RCC 7860 (cell line): ENCODE measurements at regions not wholly inside any gene's neighbourhood (a gene's known extent, or its start where the extent isn't known, plus 50 kb on each side); places are given as distances from the start of the nearest gene placed in this dataset.

Experiments
- DNase-seq: peaks from one replicate; pipeline ENCODE4 v3.0.0-alpha.2; 2015; ENCODE audit warnings: low spot score
- FAIRE-seq: peaks from 2 replicates; lab custom pipeline; 2012; peaks lifted over from hg19 to GRCh38; lab: Jason Lieb, UNC

DNA sequence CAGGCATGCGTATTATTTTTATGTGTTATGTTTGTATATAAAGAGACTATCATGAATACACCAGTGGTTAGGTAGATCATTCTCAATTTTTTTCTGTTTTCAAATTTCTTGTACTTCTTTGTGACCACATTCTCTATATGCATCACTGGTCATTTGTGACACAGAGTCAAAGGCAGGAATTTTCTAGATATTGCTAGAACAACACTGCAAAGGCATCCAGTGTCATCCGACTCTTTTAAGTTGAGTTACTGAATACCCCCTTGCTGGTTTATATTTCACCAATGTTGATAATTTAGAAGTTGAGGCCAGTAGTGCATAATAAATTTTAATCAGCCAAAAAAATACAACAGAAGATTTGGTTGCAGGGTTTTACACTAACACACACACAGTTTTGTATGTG lies 351.8 kb downstream of the CASP12 start:
- peak; percentile 52 for DNase-seq
- peak; percentile 90 for FAIRE-seq

DNA sequence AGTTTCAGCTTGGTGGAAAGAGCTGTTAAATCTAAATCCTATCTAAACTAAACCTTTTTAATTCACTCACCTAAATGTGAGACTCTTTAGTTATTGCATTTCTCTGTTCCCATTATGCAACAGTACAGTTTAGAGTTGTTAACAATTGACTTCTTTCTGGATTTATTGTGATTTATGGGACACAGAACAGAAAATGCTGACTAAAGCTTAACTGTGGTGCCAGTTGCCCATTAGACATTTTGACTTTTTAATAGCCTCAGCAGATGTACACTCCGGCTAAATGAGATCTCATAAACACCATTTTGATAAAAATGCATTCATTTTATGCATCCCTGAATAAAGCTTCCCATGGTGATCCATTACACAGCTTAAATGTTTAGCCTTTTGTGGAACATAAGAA lies 356.6 kb downstream of the CASP12 start:
- no peak for DNase-seq
- no peak for FAIRE-seq

DNA sequence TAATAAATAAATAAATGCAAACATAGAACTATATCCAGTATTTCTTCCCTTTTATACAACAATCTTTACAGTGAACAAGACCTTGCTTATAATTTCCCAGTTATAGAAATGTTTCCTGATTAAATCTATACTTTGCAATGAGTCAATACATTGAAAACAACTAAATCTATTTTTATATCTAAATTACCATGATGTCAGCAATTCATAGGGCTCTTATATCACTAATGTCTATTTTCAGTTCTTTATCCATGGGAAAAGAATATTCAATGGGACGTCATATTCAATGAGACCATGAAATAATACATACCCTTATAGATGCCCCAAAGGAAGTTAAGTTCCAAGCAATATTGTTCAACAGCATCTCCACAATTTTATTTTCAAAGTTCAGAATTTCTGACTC lies 359.9 kb downstream of the CASP12 start:
- FAIRE-seq (no peak), DNase-seq (no peak)

DNA sequence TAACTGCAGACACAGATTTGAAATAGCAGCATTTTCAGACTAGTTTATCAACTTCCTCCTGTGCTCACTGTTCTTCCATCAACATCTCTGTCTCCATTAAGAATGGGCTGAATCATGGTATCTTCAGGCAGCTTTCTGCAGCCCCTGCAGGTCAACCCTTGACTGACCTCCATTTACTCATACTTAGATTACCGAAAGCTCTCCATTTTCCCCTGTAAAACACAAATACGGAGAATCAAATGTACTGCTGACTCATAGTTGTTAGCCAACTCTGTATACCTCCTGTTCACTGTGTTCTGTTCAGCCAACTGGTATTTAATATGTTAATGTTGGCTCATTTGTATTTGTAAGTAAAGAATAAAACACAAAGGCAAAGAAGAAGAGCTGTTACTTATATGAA lies 364.0 kb downstream of the CASP12 start:
- FAIRE-seq (no peak), DNase-seq (peak; percentile 15)

DNA sequence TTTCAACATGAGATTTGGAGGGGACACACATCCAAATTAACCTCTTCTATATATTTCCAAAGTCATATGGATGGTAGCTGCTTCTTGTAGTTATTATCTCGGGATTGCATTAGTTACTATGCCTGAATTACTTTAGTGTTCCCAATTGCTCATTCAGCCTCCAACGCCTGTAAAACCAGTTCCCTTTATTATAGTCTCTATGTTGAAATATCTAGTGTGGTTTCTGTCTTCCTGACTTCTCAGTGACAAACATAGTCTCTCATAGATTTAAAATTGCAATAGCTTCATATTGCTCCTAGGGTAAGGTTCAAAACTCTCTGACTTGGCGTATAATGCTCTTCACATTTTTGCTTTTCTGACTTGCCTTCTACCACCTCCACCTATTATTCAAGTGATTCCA lies 366.4 kb downstream of the CASP12 start:
- no peak for DNase-seq
- FAIRE-seq: no peak

DNA sequence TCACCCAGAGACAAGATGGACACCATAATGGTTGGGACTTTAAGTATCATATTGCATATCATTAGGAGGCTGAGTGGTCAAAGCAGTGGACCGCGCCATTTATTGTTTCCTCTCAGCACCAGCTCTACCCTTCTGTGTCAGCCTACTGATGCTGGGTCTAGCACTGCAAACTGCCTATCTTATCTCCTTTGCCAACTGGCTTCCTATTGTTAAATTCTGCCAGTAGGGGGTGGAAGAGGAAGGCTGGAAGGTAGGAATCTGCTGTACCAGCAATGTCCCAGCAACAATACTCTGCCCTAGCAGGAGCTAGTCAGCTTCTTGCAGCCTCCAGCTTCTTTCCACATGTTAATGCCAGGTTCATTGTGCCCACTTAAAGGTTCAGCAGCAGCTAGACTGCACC lies 367.1 kb upstream of the PDGFD start:
- FAIRE-seq: no peak
- DNase-seq: no peak

DNA sequence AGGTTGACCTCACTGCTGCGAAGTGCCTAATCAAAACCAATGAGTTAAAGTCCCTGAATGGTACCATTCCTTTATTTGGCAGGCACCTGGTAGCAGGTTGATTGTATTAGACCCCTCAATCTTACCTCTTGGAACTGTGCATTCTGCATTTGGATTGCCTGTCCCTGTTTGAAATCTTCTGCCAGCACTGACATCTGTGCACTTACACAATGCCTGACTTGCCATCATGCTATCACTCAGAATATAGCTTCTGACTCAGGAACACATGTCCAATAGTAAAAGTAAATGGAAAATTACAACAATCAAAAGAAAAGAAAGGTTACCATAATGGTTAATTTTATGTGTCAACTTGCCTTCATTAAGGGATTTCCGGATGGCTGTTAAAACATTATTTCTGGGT lies 366.0 kb upstream of the PDGFD start:
- FAIRE-seq (no peak), DNase-seq (no peak)

DNA sequence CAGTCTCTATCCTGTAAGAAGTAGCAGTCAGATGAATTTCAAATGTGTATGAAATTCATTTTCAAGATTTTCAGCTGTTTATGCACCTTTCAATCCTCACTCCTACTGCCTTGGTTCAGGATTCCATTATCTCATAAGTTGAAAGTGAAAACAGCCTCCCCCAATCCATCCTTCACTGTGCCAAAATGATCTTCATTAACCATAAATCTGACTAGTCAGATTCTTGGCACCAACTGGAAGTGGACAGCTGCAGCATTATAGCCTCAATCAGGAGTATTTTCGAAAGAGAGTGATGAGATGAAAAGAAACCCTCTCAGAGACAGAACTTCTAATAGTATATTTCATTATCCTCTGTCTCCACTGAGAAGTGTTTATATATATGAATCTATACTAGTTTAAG lies 365.3 kb upstream of the PDGFD start:
- no peak for DNase-seq
- FAIRE-seq: no peak

DNA sequence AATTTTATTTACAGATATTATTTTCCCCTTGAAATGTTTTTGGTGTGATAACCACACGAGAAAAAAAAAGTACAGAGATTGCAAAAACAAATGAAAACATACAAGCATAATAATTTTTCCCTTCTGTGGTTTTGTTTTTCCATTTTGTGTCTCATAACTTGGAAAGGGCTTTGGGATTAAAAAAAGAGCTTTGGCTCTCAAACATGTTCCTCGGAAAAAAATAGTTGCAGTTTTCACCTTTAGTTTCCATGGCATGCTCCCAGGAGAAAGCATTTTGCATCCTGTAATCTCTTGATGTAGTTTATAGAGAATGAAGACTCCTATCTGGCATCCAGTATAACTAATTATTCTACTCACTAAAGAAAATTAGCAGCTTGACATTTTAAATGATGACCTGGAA lies 362.1 kb upstream of the PDGFD start:
- FAIRE-seq: no peak

DNA sequence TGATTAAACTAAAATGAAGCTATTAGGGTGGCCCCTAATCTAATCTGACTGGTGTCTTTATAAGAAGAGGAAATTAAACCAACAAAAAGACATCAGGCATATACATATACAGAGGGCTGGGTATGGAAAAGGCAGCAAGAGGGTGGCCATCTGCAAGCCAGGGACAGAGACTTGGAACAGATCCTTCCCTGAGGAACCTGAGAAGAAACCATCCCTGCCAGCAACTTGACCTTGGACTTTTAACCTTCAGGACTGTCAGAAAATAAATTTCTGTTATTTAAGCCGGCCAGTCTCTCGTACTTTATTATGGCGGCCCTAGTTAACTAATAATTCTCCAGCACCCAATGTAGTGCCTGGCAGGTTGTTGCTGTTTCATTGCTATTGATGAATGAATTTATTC lies 361.5 kb upstream of the PDGFD start:
- DNase-seq (no peak), FAIRE-seq (no peak)

More for the DNA sequence above, 362.1 kb upstream of the PDGFD start:
- no peak for DNase-seq

DNA sequence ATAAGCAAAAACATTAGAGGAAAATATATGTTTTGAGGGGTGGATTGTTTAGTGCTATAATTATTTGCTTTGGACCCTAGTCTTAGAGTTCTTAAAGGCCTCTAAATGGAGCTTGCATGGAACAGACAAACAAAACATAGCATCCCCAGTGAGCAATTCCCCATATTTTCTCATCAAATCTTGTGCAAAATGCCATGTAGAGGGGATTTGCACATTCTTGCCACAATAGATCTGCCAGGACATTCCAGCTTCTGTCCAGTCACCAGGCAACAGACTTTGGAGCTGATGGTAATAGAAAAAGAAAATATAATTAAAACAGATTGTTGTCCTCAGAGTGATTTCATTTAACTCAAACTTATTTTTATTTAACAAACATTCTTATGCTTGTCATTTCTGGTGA lies 360.3 kb upstream of the PDGFD start:
- no peak for FAIRE-seq

DNA sequence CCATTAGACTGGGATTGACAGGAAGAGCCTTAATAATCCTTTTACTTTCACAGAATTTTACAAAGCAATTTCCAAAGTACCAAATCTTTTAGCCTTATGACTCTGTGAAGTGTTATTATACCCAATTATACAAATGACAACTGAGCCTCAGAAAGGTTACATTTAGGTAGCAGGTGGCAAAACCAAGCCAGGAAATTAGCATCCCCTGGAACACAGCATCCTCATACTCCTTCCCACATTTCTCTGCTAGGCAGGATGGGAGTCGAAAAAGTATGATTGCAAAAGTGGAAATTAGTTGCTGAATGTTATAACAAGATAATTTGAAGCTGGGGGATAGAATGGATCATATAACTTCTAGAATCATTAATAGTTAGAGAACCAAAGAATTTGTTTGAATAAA lies 359.7 kb upstream of the PDGFD start:
- FAIRE-seq (no peak), DNase-seq (no peak)

More for the DNA sequence above, 360.3 kb upstream of the PDGFD start:
- no peak for DNase-seq

DNA sequence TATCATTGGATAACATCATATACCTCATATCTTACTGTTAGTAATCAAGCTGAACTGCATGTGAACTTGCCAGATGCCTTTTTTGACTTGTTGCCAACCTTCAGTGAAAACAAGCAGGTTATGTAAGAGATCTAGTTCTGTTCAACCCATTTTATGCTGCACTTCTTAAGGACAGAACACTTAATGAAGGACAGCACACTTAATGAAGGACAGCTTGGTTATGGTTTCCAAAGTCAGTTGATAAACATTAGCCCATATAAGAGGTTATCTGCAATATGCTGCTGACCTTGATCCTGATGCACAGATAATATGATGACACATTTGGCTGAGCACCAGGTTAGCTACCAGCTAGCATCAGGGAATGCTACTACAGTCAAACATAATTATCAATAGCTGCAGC lies 358.7 kb upstream of the PDGFD start:
- DNase-seq (no peak), FAIRE-seq (no peak)

DNA sequence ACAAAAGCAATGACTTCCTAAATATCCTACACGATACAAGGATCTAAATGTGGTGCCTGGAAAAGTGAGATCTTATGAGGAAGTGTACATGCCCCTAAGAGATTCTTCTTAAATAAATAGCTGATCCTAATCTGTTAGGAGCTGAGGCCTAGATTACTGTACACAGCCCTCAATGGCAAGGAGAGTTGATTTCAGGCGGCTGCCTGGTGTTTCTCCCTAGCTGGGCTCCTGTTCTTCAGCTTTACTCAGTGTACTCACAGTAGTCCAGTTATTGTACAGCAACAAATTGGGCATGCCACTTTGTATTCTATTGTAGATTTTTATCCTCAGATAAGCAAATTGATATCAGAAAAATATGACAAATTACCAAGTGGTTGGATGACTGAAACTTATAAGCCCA lies 358.2 kb upstream of the PDGFD start:
- DNase-seq (no peak), FAIRE-seq (no peak)

DNA sequence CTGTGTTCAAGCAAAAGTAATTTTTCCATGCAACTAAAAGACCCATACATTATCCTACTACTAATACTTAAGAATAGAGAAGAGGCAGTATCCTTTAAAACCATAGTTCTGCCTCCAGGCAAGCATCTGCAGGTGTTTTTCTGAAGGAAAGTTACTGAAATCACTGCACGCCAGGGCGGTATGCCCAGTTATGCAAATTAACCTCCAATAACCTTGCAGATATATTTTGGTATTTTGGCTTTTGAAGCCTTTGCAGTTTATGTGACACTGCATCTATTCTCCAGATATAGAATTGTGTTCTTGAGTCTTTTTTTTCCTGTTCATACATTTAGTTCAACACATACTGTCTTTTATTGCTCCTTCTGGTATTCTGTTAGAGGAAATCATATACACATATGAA lies 346.2 kb upstream of the PDGFD start:
- FAIRE-seq: no peak

DNA sequence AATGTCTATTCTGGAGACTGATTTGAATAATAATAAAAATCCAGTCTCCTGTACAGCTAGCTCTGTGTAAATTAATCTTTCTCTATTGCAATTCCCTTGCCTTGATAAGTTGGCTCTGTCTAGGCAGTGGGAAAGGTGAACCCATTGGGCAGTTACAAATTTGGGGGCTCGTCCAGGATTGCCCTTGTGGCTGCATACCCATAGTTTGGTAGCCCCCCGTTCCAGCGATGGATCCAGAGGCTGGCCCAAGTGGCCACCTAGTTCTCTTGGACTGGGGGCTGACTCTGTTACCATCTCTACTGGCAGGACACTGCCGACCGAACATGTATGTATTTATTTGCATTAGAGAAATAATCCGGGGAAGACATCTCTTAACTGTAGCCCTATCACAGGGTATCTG lies 326.2 kb upstream of the PDGFD start:
- DNase-seq (no peak), FAIRE-seq (no peak)

More for the DNA sequence above, 346.2 kb upstream of the PDGFD start:
- no peak for DNase-seq

DNA sequence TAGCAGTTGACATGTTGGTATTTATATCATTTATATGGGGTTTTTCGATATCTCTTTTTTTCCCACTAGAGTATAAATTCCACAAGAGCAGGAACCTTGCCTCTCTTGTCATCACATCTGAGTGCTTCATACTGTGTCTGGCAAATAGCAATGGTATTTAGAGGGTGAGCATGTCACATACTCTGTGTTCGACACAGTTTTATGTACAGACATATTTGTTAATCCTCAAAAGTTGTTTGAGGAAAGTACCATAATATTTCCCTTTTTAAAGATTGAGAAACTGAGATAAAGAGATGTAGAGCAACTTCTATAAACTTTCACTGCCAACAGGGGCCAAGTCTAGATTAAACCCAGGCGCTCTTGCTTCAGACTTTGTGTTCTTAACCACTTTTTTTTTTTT lies 324.6 kb upstream of the PDGFD start:
- DNase-seq: no peak
- FAIRE-seq: no peak

DNA sequence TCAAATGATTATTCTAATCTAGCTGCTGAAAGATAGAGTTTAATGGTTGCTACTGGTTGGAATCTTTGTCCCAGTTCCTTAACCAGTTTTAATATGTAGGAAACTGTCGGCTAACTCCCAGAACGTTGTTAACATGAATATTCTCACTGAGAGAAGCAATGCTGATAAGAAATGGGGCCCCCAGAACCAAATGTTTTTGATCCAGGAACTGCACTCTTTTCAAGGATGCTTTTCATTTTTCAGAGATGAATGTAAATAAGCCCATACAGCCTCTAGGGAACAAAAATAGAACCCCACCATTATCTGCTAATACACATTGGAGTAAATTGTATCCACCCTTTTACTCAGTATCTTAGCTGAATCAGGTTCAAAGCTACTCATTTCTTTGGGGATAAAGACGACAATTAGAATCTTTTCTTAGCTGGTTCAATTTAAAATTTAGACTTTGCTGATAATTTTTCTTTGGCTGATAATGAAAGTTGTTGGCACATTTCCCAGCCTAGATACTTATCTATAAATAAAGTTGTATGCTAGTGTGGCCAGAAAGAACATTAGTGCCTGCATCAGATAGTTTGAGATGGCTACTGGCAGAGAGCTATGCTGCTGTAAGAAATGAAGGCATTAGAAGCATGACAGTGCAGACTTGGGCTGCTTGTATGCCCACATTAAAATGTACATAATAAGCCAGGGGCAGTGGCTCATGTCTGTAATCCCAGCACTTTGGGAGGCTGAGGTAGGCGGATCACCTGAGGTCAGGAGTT lies 323.3 kb upstream of the PDGFD start:
- no peak for DNase-seq
- FAIRE-seq: no peak

DNA sequence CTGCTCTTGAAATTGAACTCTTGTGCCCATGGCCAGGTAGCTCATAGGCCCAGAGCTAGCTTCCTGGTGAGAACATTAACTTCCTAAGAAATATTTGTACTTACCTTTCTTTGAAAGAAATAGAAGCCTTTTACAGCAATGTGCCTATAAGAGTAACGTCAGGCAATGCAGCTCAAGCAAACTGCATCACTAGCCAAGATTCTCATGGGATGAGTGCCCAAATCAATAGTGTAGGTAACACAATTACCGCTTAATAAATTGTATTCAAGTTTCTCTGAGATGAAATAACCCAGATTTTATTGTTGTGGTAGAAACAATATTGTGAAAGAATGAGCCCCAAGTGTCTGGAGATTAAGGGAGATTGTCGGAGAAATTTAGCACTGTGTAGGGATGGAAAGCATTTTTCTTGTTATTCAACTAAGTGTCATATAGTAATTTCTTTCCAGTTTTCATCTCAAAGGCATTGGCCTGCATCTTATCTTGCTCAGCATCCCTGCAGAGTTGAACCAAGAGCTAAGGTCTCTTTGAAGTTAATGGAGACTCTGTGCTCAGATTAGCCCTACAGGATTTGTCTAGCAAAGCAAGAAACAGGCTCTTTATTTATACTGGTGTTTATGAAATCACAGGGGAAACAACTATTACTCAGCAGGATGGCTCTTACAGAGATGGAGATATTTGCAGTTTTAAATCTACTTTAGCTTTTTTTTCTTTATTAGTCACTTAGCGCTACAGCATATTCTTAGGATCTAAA lies 321.0 kb upstream of the PDGFD start:
- FAIRE-seq: no peak
- DNase-seq: no peak

DNA sequence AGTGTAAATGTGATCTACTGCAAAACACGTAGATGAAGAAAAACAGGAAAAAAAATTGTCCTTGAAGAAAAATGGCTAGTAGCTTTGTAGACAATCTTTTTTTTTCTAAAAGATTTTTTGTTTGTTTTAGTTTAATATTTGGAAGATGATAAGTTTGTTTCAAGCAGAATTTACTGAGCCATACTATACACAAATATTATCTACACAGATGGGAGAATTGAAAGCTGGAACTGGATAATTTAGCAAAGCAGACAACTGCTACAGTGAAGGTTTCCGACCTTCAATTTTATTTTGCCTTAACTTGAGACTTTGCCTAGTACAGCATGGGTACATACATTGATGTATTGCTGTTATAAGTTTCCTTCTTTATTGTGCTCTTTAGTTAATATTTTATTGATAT lies 313.0 kb upstream of the PDGFD start:
- no peak for DNase-seq
- no peak for FAIRE-seq

DNA sequence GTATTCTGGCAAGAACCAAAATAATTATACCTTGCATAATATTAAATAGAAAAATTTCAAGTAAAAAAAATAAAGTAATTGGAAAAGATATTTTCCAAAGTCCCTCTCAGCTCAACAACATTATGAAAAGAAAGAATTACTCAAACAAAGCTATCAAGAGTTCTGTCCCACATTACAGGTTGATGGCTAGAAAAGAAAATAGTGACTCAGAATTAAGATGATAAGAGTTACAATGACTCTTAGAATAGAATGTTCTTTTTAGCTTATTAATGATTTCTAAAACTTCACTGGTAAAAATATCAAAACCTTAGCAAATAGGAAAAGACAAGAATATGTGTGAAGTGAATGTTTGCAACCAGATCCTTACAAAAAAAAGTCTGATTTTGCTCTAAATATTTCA lies 312.5 kb upstream of the PDGFD start:
- DNase-seq (no peak), FAIRE-seq (no peak)

DNA sequence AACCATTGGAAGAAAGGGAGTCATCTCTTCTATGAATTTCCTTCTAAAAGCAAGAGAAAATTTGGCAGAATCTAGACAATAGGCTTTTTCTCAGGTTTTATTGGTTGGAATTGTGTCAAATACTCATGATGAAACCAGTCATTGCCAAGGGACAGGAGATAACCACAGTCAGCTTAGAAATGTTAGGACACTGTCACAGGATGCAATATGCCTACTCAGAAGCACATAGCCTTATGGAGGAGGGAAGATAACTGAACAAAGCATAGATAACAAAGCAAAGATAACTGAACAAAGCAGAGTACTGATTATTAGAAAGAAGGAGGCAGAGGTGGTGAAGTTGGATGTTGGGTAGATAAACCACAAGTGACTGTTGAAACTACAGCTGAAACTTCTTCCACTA lies 303.5 kb upstream of the PDGFD start:
- FAIRE-seq (no peak), DNase-seq (no peak)

DNA sequence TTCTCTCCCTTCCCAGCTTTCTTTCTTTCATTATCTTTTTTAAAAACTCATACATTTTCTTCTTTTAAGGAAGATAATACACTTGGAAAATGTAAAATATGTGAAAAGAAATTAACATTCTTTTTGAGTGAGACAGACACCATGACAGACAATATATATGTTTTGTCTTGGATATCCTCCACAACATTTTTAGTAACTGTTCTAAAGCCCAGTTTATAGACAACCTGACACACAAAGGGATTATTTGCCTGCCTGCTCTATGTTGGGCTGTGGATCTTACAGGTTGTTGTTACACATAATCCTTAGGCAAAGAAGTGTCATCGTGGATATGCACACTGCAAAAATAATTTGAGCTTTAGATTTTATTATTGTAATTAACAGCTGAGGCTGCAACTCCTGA lies 301.4 kb upstream of the PDGFD start:
- DNase-seq: no peak
- FAIRE-seq: no peak
